Stimulated activated naive CD8-positive, alpha-beta T cell treated with anti-CD3 and anti-CD28 coated beads, Interleukin-15, Interleukin-2, amounts not matched to agents 100 ng/mL and 50 ng/mL, for 24 hours (primary cell): ENCODE measurements at regions not wholly inside any gene's neighbourhood (a gene's known extent, or its start where the extent isn't known, plus 50 kb on each side); places are given as distances from the start of the nearest gene placed in this dataset.
"Not testable (repeated sequence)": the region's sequence is repeated elsewhere in the genome, so short reads cannot be mapped to it uniquely, and the experiment has no call there.

Experiments used
- H3K27ac Mint-ChIP-seq: one replicate; pipeline ENCODE4 v1.8.0; 2021; ENCODE audit warnings: mild to moderate bottlenecking, mixed read lengths
- H3K27me3 Mint-ChIP-seq: one replicate; pipeline ENCODE4 v1.8.0; 2021; ENCODE audit warnings: mixed read lengths
- H3K36me3 Mint-ChIP-seq: one replicate; pipeline ENCODE4 v1.8.0; 2021; ENCODE audit warnings: low read depth, mixed read lengths
- H3K4me1 Mint-ChIP-seq: one replicate; pipeline ENCODE4 v1.8.0; 2021; ENCODE audit warnings: low read depth, mixed read lengths
- H3K4me3 Mint-ChIP-seq: one replicate; pipeline ENCODE4 v1.8.0; 2021; ENCODE audit warnings: mild to moderate bottlenecking, mixed read lengths
- H3K9me3 Mint-ChIP-seq: one replicate; pipeline ENCODE4 v1.8.0; 2021; ENCODE audit warnings: mixed read lengths

- H3K4me1 Mint-ChIP-seq = peaks cover 95% of the 10 kb centered on the region
- peaks cover 4% of the 10 kb centered on the region for H3K36me3 Mint-ChIP-seq
- H3K4me3 Mint-ChIP-seq = peak overlapping the region; percentile 2
- no peaks in the 10 kb centered on the region for H3K9me3 Mint-ChIP-seq
- H3K27ac Mint-ChIP-seq = peak overlapping the region; percentile 95
- no peaks in the 10 kb centered on the region for H3K27me3 Mint-ChIP-seq
Measured at GRCh38 chr1:234960722-234961455, 167.7 kb downstream of the TOMM20 start.

- Mint-ChIP-seq H3K27me3 (no peaks in the 10 kb centered on the region), H3K36me3 (no peaks in the 10 kb centered on the region), H3K9me3 (no peaks in the 10 kb centered on the region), H3K27ac (peak overlapping the region; percentile 17), H3K4me3 (no peak overlapping the region), H3K4me1 (peaks cover 97% of the 10 kb centered on the region)
Measured at GRCh38 chr1:234958706-234959657, 169.7 kb downstream of the TOMM20 start.

- Mint-ChIP-seq H3K4me3 (no peak overlapping the region), H3K27ac (peak overlapping the region; percentile 84), H3K27me3 (no peaks in the 10 kb centered on the region), H3K9me3 (no peaks in the 10 kb centered on the region), H3K4me1 (peaks cover 95% of the 10 kb centered on the region), H3K36me3 (no peaks in the 10 kb centered on the region)
Measured at GRCh38 chr1:234958066-234958705, 170.5 kb downstream of the TOMM20 start.

- Mint-ChIP-seq H3K9me3 (no peaks in the 10 kb centered on the region), H3K4me3 (peak overlapping the region; percentile 14), H3K36me3 (no peaks in the 10 kb centered on the region), H3K4me1 (peaks cover 88% of the 10 kb centered on the region), H3K27me3 (no peaks in the 10 kb centered on the region), H3K27ac (peak overlapping the region; percentile 84)
Measured at GRCh38 chr1:234957330-234958065, 171.1 kb downstream of the TOMM20 start.

- no peaks in the 10 kb centered on the region for H3K27me3 Mint-ChIP-seq
- H3K27ac Mint-ChIP-seq = peak overlapping the region; percentile 84
- no peak overlapping the region for H3K4me3 Mint-ChIP-seq
- H3K36me3 Mint-ChIP-seq = no peaks in the 10 kb centered on the region
- no peaks in the 10 kb centered on the region for H3K9me3 Mint-ChIP-seq
- peaks cover 82% of the 10 kb centered on the region for H3K4me1 Mint-ChIP-seq
Measured at GRCh38 chr1:234956821-234957329, 171.8 kb downstream of the TOMM20 start.

- Mint-ChIP-seq H3K4me1 (peaks cover 67% of the 10 kb centered on the region), H3K27ac (peak overlapping the region; percentile 82), H3K27me3 (no peaks in the 10 kb centered on the region), H3K9me3 (no peaks in the 10 kb centered on the region), H3K4me3 (peak overlapping the region; percentile 55), H3K36me3 (no peaks in the 10 kb centered on the region)
Measured at GRCh38 chr1:234955107-234955731, 173.4 kb downstream of the TOMM20 start.

GRCh38 chr1:234954613-234955012 lies 174.0 kb downstream of the TOMM20 start:
- peaks cover 60% of the 10 kb centered on the region for H3K4me1 Mint-ChIP-seq
- H3K4me3 Mint-ChIP-seq = no peak overlapping the region
- peak overlapping the region; percentile 70 for H3K27ac Mint-ChIP-seq
- no peaks in the 10 kb centered on the region for H3K27me3 Mint-ChIP-seq
- peaks cover under 1% of the 10 kb centered on the region for H3K9me3 Mint-ChIP-seq
- peaks cover 1% of the 10 kb centered on the region for H3K36me3 Mint-ChIP-seq

GRCh38 chr1:234953655-234954405 lies 174.8 kb downstream of the TOMM20 start:
- peaks cover 7% of the 10 kb centered on the region for H3K9me3 Mint-ChIP-seq
- peak overlapping the region; percentile 6 for H3K4me3 Mint-ChIP-seq

GRCh38 chr1:234950598-234950997 lies 178.0 kb downstream of the TOMM20 start:
- H3K27ac Mint-ChIP-seq = no peak overlapping the region
- peaks cover 7% of the 10 kb centered on the region for H3K9me3 Mint-ChIP-seq
- H3K36me3 Mint-ChIP-seq = peaks cover 5% of the 10 kb centered on the region
- H3K27me3 Mint-ChIP-seq = no peaks in the 10 kb centered on the region
- H3K4me3 Mint-ChIP-seq = no peak overlapping the region
- H3K4me1 Mint-ChIP-seq = peaks cover 28% of the 10 kb centered on the region

More at GRCh38 chr1:234953655-234954405, 174.8 kb downstream of the TOMM20 start:
- Mint-ChIP-seq H3K4me1 (peaks cover 53% of the 10 kb centered on the region), H3K27ac (no peak overlapping the region), H3K36me3 (peaks cover 5% of the 10 kb centered on the region), H3K27me3 (no peaks in the 10 kb centered on the region)

GRCh38 chr1:234949528-234949927 lies 179.1 kb downstream of the TOMM20 start:
- not testable (repeated sequence) for H3K27ac Mint-ChIP-seq

GRCh38 chr1:234944439-234945344 lies 183.9 kb downstream of the TOMM20 start:
- Mint-ChIP-seq H3K36me3 (peaks cover 4% of the 10 kb centered on the region), H3K27me3 (no peaks in the 10 kb centered on the region), H3K9me3 (peaks cover 14% of the 10 kb centered on the region), H3K27ac (peak overlapping the region; percentile 91), H3K4me3 (peak overlapping the region; percentile 36), H3K4me1 (peaks cover 30% of the 10 kb centered on the region)

More at GRCh38 chr1:234949528-234949927, 179.1 kb downstream of the TOMM20 start:
- Mint-ChIP-seq H3K4me1 (peaks cover 28% of the 10 kb centered on the region), H3K9me3 (peaks cover 14% of the 10 kb centered on the region)
- not testable (repeated sequence) for H3K27me3 Mint-ChIP-seq, H3K4me3 Mint-ChIP-seq, H3K36me3 Mint-ChIP-seq

- H3K9me3 Mint-ChIP-seq = peaks cover 7% of the 10 kb centered on the region
- no peaks in the 10 kb centered on the region for H3K27me3 Mint-ChIP-seq
- H3K4me3 Mint-ChIP-seq = no peak overlapping the region
- peaks cover 30% of the 10 kb centered on the region for H3K4me1 Mint-ChIP-seq
- peak overlapping the region; percentile 23 for H3K27ac Mint-ChIP-seq
- no peaks in the 10 kb centered on the region for H3K36me3 Mint-ChIP-seq
Measured at GRCh38 chr1:234943836-234944402, 184.7 kb downstream of the TOMM20 start.
